MM.1S (cell line): ENCODE measurements at regions not wholly inside any gene's neighbourhood (a gene's known extent, or its start where the extent isn't known, plus 50 kb on each side); places are given as distances from the start of the nearest gene placed in this dataset.

Experiments
- DNase-seq: peaks from one replicate; pipeline ENCODE4 v3.0.0-alpha.2; 2015
- H2AFZ ChIP-seq: fragments of 300-600 bp; sonication (generic); 2 replicates; pipeline ENCODE4 v1.6.0; 2016; ENCODE audit warnings: antibody characterized with exemption, low read length
- H3F3A ChIP-seq: fragments of 300-600 bp; sonication (generic); 2 replicates; pipeline ENCODE4 v1.6.1; 2016; ENCODE audit warnings: mild to moderate bottlenecking, antibody characterized with exemption, low read length, moderate library complexity, mixed read lengths; ENCODE audit not compliant: insufficient read depth
- H3K27ac ChIP-seq: fragments of 300-600 bp; sonication (generic); 2 replicates; pipeline ENCODE4 v1.5.1; 2016; ENCODE audit warnings: mild to moderate bottlenecking, low read length
- H3K27me3 ChIP-seq: fragments of 300-600 bp; sonication (generic); replicated peaks from 2 replicates; pipeline ENCODE4 v1.6.0; 2016; ENCODE audit warnings: low read length; ENCODE audit not compliant: insufficient read depth
- H3K36me3 ChIP-seq: fragments of 300-600 bp; sonication (generic); replicated peaks from 2 replicates; pipeline ENCODE4 v1.6.1; 2016; ENCODE audit warnings: mild to moderate bottlenecking, low read length, mixed read lengths; ENCODE audit not compliant: insufficient read depth
- H3K4me1 ChIP-seq: fragments of 300-600 bp; sonication (generic); 2 replicates; pipeline ENCODE4 v1.6.1; 2016; ENCODE audit warnings: low read length, mixed read lengths
- H3K4me2 ChIP-seq: fragments of 300-600 bp; sonication (generic); 2 replicates; pipeline ENCODE4 v1.6.0; 2016; ENCODE audit warnings: low read depth, low read length
- H3K4me3 ChIP-seq: fragments of 300-600 bp; sonication (generic); 2 replicates; pipeline ENCODE4 v1.5.1; 2016; ENCODE audit warnings: low read length, mixed read lengths
- H3K79me2 ChIP-seq: fragments of 300-600 bp; sonication (generic); 2 replicates; pipeline ENCODE4 v1.6.1; 2016; ENCODE audit warnings: mixed run types, low read length, mixed read lengths
- H3K9ac ChIP-seq: fragments of 300-600 bp; sonication (generic); 2 replicates; pipeline ENCODE4 v1.6.1; 2016; ENCODE audit warnings: low read length, mixed read lengths
- H3K9me2 ChIP-seq: fragments of 300-600 bp; sonication (generic); replicated peaks from 2 replicates; pipeline ENCODE4 v1.6.1; 2016; ENCODE audit warnings: mild to moderate bottlenecking, low read length, mixed read lengths; ENCODE audit not compliant: insufficient read depth
- H3K9me3 ChIP-seq: fragments of 300-600 bp; sonication (generic); replicated peaks from 2 replicates; pipeline ENCODE4 v1.6.1; 2016; ENCODE audit warnings: mild to moderate bottlenecking, low read length, mixed read lengths; ENCODE audit not compliant: insufficient read depth
- H4K20me1 ChIP-seq: fragments of 300-600 bp; sonication (generic); 2 replicates; pipeline ENCODE4 v1.6.1; 2016; ENCODE audit warnings: mild to moderate bottlenecking, low read length, moderate library complexity, mixed read lengths; ENCODE audit not compliant: insufficient read depth
- EZH2 ChIP-seq: fragments of 300-600 bp; sonication (generic); optimal IDR thresholded peaks from 2 replicates; pipeline ENCODE3; 2017; ENCODE audit warnings: low read depth, mild to moderate bottlenecking, antibody characterized with exemption, low read length, mixed read lengths
- EZH2phosphoT487 ChIP-seq: fragments of 300-600 bp; sonication (generic); IDR thresholded peaks from 2 replicates; pipeline ENCODE4 v1.6.1; 2018; ENCODE audit warnings: antibody characterized with exemption, low read length
- TF ChIP-seq, protein P1 (sequence below): fragments of 300-600 bp; sonication (generic); IDR thresholded peaks from 2 replicates; pipeline ENCODE4 v1.5.1; 2016; ENCODE audit warnings: antibody characterized with exemption, low read length, mixed read lengths

DNA sequence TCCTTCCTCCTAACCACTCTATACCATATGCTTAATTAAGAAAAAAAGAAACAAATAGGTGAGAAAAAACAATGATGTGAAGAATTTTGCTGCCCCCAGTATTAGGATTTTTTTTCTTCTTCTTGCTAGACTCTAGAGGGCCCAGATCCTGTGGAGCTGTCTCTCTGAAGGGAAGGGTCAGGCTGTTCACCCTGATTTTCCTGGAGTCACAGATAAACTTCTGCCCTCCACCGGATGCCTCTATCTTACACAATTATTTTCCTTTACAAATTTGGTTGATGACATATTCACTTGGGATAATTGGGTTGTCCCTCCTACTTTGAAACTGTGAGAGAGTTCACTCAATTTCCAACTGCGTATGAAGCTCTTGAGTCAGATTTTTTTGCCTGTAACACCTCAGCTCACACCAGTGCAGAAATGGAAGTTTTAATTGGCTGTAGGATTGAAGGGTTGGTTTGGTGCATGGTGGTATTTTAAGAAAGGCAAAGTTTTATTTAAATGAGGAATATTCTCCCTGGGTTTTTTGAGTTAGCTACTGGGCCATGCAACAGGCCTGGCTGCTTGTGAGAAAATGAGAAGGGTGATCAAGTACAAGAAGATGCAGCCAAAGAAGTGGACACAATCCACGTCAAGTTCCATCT lies 73.7 kb upstream of the ESR1 start:
- Histone ChIP-seq H3K36me3 (no peaks in the 10 kb centered on the region), H3K27me3 (no peaks in the 10 kb centered on the region), H3K9me2 (no peaks in the 10 kb centered on the region), H4K20me1 (no peaks in the 10 kb centered on the region), H3K4me3 (no peak overlapping the region), H3K9me3 (no peaks in the 10 kb centered on the region), H2AFZ (no peak overlapping the region), H3K4me2 (no peak overlapping the region), H3F3A (no peaks in the 10 kb centered on the region), H3K27ac (no peak overlapping the region), H3K4me1 (no peaks in the 10 kb centered on the region), H3K9ac (no peak overlapping the region), H3K79me2 (no peaks in the 10 kb centered on the region)
- DNase-seq: no peak
- TF ChIP-seq EZH2: no peak
- no peak for TF ChIP-seq EZH2phosphoT487
- TF ChIP-seq, protein P1, sequence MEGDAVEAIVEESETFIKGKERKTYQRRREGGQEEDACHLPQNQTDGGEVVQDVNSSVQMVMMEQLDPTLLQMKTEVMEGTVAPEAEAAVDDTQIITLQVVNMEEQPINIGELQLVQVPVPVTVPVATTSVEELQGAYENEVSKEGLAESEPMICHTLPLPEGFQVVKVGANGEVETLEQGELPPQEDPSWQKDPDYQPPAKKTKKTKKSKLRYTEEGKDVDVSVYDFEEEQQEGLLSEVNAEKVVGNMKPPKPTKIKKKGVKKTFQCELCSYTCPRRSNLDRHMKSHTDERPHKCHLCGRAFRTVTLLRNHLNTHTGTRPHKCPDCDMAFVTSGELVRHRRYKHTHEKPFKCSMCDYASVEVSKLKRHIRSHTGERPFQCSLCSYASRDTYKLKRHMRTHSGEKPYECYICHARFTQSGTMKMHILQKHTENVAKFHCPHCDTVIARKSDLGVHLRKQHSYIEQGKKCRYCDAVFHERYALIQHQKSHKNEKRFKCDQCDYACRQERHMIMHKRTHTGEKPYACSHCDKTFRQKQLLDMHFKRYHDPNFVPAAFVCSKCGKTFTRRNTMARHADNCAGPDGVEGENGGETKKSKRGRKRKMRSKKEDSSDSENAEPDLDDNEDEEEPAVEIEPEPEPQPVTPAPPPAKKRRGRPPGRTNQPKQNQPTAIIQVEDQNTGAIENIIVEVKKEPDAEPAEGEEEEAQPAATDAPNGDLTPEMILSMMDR: no peak

- Histone ChIP-seq H3K4me3 (no peak overlapping the region), H3K9me3 (no peaks in the 10 kb centered on the region), H3K4me1 (no peaks in the 10 kb centered on the region), H3K36me3 (no peaks in the 10 kb centered on the region), H3K79me2 (no peaks in the 10 kb centered on the region), H3K9me2 (no peaks in the 10 kb centered on the region), H4K20me1 (no peaks in the 10 kb centered on the region), H2AFZ (no peak overlapping the region), H3K27me3 (no peaks in the 10 kb centered on the region), H3K4me2 (no peak overlapping the region), H3K27ac (no peak overlapping the region), H3F3A (no peaks in the 10 kb centered on the region), H3K9ac (no peak overlapping the region)
- DNase-seq: no peak
- TF ChIP-seq EZH2 (no peak), EZH2phosphoT487 (no peak)
- TF ChIP-seq, protein P1: no peak
Measured at GRCh38 chr6:151738267-151738666, 69.2 kb upstream of the ESR1 start.

DNA sequence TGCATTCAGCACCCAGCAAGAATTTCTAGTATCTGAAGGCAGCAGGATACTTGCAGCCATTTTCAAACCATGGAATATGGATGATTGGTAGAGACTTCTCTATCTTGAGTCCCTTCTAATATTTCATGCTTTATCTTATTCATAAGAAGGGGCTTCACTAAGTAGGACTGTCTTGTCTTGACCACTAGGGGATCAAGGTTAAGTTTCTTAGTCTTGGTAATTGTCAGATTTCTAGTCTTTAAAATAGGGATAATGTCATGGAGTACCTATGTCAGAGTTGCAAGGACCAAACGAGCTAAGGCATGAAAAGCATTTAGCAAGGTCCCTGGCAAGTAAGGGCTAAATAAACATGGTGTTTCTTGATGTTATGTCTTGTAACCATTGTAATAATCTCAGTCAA lies 68.5 kb upstream of the ESR1 start:
- H4K20me1 ChIP-seq: no peaks in the 10 kb centered on the region
- no peak overlapping the region for H3K4me2 ChIP-seq
- no peaks in the 10 kb centered on the region for H3K9me3 ChIP-seq
- no peak overlapping the region for H3K27ac ChIP-seq
- no peaks in the 10 kb centered on the region for H3K9me2 ChIP-seq
- no peaks in the 10 kb centered on the region for H3K27me3 ChIP-seq
- H3K79me2 ChIP-seq: no peaks in the 10 kb centered on the region
- DNase-seq: no peak
- no peak overlapping the region for H3K9ac ChIP-seq
- no peak overlapping the region for H2AFZ ChIP-seq
- no peaks in the 10 kb centered on the region for H3K4me1 ChIP-seq
- H3F3A ChIP-seq: no peaks in the 10 kb centered on the region
- no peak for TF ChIP-seq EZH2
- TF ChIP-seq, protein P1: no peak
- no peak for TF ChIP-seq EZH2phosphoT487
- no peak overlapping the region for H3K4me3 ChIP-seq
- H3K36me3 ChIP-seq: no peaks in the 10 kb centered on the region
